Cardiac fibroblast (primary cell): ENCODE measurements at regions not wholly inside any gene's neighbourhood (a gene's known extent, or its start where the extent isn't known, plus 50 kb on each side); places are given as distances from the start of the nearest gene placed in this dataset.
A peak's percentile ranks its signal among the peaks of the same experiment; 100 is the strongest.

Source experiments
- DNase-seq, 2 donors: peaks; one replicate each; pipeline versions ENCODE4 v3.0.0 to v3.0.0-alpha.2; 2010; ENCODE audit warnings: low read depth in 2 of 2
- H3K4me3 ChIP-seq, 2 donors: replicated peaks in 1 of 2; 1 replicate in 1 of 2; 2 replicates in 1 of 2; pipeline ENCODE4 v1.5.1; 2011; ENCODE audit warnings: low read depth in 2 of 2, low read length in 2 of 2, mild to moderate bottlenecking in 2 of 2, moderate library complexity in 1 of 2
- TF ChIP-seq, protein P1 (sequence below): IDR thresholded peaks from one replicate; pipeline ENCODE4 v1.5.1; 2011; ENCODE audit warnings: low read depth, mild to moderate bottlenecking, low read length, inconsistent platforms

DNA sequence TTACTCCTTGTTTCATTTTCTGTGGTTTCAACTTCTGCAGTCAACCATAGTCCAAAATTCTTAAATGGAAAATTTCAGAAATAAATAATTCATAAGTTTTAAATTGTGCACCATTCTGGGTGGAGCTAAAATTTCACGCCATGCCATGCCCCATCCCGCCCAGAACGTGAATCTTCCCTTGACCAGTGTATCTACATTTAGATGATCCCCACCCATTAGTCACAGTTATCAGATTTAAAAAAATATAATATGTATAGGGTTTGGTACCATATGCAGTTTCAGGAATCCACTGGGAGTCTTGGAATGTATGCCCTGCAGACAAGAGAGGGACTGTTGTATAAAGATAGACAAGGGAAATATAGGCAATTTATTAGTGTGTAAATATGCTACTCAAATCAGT, 759.7 kb upstream of the ZNF608 start:
- no peak overlapping the region for H3K4me3 ChIP-seq
- no peak for DNase-seq
- TF ChIP-seq, protein P1, sequence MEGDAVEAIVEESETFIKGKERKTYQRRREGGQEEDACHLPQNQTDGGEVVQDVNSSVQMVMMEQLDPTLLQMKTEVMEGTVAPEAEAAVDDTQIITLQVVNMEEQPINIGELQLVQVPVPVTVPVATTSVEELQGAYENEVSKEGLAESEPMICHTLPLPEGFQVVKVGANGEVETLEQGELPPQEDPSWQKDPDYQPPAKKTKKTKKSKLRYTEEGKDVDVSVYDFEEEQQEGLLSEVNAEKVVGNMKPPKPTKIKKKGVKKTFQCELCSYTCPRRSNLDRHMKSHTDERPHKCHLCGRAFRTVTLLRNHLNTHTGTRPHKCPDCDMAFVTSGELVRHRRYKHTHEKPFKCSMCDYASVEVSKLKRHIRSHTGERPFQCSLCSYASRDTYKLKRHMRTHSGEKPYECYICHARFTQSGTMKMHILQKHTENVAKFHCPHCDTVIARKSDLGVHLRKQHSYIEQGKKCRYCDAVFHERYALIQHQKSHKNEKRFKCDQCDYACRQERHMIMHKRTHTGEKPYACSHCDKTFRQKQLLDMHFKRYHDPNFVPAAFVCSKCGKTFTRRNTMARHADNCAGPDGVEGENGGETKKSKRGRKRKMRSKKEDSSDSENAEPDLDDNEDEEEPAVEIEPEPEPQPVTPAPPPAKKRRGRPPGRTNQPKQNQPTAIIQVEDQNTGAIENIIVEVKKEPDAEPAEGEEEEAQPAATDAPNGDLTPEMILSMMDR = no peak

DNA sequence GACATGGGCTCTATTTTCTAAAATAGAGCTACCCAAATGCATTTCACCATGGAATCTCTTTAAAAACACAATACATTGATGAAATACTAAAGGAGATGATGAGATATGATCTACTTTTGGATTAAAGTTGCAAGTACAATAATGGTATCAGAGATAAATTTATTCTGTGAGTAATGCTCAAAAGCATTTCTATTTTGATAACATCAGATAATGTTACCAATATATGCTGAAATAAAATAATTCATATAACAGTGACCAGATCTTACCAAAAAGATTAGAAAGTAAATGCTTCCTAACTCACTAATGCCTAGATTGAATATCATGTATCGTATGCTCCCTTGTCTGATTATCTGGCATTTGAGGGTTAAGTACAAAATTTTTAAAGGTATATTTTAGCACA, 761.8 kb upstream of the ZNF608 start:
- TF ChIP-seq, protein P1 = no peak
- no peak for DNase-seq
- no peak overlapping the region for H3K4me3 ChIP-seq

DNA sequence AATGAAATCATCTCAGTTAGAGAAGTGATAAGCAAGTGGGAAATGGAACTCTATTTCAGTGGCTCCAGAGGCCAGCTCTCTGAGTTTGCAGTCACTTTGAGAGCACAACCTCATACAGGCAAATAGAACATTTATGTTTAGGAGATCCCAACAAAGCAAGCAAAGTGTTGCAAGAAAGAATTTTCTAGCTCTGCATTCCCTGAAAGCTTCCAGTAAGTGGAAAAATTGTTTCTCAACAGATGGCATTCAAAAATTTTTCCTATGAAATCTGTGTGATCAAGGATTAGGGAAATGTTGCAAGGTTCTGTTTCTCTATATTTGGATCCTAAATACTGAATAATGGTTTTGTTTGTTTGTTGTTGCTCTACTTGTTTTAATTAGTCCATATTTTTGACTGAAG, 764.2 kb upstream of the ZNF608 start:
- TF ChIP-seq, protein P1 = no peak
- peak in 1 of 2 donors; percentile 35 for DNase-seq
- no peak overlapping the region for H3K4me3 ChIP-seq

DNA sequence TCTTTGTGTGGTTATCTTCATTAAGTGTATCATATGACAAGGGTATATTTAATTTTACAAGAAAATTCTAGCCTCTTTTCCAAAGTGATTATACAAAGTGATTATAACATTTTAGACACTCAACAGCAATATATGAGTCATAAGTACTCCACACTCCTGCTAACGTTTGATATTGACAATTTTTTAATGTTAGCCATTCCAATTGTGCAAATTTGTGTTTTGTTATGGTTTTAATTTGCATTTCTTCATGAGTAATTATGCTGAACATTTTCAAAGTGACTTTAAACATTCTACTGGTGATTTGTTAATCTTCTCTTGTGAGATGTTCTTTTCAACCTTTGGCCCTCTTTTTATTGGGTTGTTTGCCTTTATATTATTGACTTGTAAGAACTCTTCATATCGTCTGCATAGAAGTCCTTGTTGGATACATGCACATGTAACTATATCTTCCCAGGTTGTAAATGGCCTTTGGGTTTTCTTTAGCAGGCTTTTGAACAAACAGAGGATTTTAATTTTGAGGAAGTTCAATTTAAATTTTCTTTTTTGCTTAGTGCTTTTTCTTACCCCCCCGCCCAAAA, 771.6 kb upstream of the ZNF608 start:
- no peak for DNase-seq

DNA sequence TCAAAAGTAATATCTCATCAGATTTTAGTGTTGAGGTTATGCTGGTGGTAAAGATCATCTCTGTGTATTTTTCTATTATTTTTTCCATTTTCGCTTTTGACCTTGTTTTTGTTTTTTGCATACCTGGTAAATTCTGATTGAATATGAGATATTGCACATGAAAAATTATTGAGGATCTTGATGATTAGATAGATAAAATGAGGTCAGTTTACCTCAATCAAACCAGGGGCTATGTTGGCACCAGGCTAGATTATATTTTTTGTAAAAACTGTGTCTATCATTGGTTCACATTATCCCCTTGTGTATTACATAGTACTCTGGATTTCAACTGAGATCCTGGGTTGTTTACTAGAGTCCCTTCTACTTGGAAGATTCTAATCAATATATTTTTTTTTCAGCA, 774.9 kb upstream of the ZNF608 start:
- TF ChIP-seq, protein P1 = no peak
- no peak for DNase-seq

More for the DNA sequence above, 771.6 kb upstream of the ZNF608 start:
- H3K4me3 ChIP-seq = no peak overlapping the region
- TF ChIP-seq, protein P1 = no peak

DNA sequence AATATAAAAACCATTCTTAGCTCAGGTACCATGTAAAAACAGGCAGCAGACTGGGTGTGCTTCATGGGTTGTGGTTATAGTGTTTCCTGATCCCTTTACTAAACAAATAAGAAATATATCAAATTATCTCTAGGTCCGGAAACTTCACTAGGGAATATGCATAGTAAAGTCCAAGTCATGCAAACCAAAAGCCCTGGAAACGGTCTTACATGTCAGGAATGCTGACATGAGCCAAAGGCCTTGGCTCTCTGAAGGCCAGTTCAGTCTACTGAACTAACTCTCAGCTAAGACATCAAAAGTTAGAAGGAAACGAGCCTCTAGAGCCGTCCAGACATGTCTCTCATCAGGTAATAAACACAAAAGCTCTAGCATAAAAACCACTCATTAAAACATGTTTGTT, 778.9 kb upstream of the ZNF608 start:
- no peak overlapping the region for H3K4me3 ChIP-seq
- TF ChIP-seq, protein P1 = no peak
- DNase-seq = peak; percentile 16 to 72

More for the DNA sequence above, 774.9 kb upstream of the ZNF608 start:
- no peak overlapping the region for H3K4me3 ChIP-seq

DNA sequence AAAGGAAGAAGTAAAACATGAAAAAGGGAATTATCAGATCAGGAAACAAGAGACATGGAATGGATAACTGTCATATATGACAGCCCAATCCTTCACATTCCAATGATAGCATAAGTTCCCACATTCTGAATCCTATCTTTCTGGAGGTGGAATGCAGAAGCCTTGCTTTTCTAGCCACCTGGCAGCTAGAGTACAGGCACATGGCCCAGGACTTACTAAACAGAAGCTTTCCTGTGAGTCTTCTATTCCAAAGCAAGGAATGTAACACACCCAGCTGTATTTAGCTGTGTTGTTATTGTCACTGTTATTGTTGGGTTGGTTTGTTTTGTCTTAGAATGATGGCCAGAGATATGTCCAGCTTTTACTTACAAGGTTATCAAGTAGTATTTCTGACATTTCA, 780.5 kb upstream of the ZNF608 start:
- H3K4me3 ChIP-seq = no peak overlapping the region
- peak; percentile 38 to 44 for DNase-seq
- TF ChIP-seq, protein P1 = no peak
